ENCODE measurements at regions not wholly inside any gene's neighbourhood (a gene's known extent, or its start where the extent isn't known, plus 50 kb on each side); places are given as distances from the start of the nearest gene placed in this dataset.
A peak's percentile ranks its signal among the peaks of the same experiment; 100 is the strongest.
"Not testable (repeated sequence)": the region's sequence is repeated elsewhere in the genome, so short reads cannot be mapped to it uniquely, and the experiment has no call there.

- TF ChIP-seq SUZ12 (IDR thresholded peaks at IDR 0.05; ENCODE audit: extremely low read depth, insufficient read depth, insufficient read length) = not testable (repeated sequence)
- TF ChIP-seq ZNF274 (IDR thresholded peaks at IDR 0.05; ENCODE audit: low read depth, low read length) = peak; percentile 67
These were observed 301.6 kb downstream of the ZNF33B start for GRCh38 chr10:42336593-42337337.
